Fibroblast of skin of right quadriceps (primary cell): ENCODE measurements at regions not wholly inside any gene's neighbourhood (a gene's known extent, or its start where the extent isn't known, plus 50 kb on each side); places are given as distances from the start of the nearest gene placed in this dataset.
A peak's percentile ranks its signal among the peaks of the same experiment; 100 is the strongest.

Experiments
- DNase-seq: peaks from one replicate; pipeline ENCODE4 v3.0.0-alpha.2; 2013

DNA sequence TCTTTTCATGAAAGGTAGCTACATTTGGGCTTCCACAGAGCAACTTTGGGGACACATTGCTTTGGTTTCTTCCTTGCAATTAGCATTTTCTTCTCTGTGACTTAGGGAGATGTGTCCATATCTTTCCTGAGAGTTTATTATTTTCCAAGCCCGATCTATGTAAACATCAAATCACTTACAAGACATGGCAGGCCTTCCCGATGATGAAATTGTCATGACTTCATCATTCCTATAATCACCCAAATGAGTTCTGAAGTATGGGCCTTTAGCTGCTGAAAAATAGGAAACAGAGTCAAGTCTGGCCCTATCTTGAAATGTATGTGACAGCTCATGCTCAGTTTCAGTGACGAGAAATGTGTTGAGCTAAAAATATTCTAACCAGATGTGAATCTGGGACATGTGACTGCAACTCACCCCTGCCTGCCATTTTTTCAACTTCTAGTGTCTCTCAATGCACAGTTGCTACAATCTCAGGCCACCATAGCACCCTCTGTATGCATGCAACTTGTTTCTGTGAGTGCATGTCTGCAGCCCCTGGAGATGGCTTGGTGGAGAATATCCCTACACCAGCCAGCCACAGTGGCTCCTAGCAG is 199.6 kb upstream of the MAF start:
- no peak for DNase-seq

DNA sequence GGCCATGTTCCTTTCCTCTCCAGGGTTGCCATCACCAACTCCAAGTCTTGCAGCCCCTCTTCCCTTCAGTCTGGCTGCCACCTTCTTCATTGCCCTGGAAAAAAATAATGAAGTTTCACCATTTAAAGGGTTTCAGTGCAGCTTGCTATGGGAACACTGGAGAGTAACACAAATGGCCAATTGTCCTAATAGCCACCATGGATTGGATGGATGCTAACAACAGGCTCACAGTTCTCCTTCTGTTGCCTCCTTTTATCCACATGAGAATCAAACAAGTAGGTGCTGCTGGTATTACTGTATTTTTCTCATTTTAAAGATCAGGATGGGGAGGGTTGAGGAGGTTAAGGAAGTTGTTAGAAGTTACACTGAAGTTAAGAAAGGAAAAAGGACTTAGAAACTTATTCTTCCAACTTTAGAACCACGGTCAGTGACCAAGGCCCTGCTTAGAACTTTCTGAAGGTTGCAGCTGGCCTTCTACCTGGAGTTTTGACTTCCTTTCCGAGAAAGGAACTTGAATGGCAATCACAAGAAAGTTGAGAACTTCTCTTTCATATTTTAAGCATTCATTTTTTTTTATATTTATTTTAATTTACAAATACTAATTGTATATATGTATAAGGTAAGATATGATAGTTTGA is 198.0 kb upstream of the MAF start:
- DNase-seq: no peak

DNA sequence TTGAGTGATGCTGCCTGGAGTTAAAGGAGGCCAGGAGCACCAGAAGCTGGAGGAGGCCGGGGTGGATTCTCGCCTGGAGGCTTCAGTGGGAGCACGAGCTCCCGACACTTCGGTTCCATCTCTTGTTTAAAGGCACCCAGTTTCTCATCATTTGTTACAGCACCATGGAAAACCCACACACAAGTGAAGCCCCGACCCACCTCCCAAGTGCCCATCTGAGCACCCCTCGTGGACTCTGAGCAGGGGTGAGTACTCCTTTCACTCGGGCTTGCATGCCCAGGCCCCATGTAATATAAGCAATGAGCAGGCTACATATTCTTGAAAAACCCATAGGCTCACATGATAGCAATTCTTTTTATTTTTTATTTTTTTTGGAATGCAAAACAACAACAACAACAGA is 196.9 kb upstream of the MAF start:
- DNase-seq: no peak

DNA sequence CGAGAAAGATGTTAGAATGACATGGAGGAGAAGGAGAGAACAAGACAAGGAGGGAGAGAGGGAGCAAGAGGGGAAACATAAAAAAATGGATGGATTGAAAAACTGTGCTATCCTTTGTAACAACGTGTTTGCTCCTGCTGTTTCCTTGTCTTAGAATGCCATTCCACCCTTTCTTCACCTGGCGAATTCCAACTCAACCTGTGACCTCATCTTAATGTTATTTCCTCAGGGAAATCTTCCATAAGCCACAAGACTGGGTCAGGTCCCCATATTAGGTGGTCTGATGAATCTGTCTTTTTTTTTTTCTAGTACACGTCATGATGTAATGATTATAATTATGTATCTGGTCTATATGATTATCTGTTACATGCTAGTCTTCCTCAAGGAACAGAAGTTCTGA is 195.0 kb upstream of the MAF start:
- no peak for DNase-seq

DNA sequence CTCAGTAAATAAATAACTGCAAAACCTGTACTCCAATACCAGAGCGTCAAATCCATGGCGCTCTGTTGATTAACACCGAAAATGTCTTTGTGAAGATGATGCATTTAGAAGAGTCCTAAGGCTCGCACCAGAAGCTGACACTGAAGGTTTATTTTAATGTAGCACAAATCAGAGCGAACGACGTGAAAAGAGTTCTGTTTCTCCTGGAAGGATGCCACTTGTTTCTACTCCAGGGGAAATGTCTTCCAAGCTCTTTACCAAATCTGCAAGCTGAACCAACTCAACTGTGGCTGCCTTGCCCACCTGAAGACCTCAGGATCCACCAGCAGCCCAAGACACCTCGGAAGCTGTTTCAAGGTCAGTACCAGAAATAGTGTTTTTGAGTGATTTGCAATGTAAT is 194.4 kb upstream of the MAF start:
- DNase-seq: no peak

DNA sequence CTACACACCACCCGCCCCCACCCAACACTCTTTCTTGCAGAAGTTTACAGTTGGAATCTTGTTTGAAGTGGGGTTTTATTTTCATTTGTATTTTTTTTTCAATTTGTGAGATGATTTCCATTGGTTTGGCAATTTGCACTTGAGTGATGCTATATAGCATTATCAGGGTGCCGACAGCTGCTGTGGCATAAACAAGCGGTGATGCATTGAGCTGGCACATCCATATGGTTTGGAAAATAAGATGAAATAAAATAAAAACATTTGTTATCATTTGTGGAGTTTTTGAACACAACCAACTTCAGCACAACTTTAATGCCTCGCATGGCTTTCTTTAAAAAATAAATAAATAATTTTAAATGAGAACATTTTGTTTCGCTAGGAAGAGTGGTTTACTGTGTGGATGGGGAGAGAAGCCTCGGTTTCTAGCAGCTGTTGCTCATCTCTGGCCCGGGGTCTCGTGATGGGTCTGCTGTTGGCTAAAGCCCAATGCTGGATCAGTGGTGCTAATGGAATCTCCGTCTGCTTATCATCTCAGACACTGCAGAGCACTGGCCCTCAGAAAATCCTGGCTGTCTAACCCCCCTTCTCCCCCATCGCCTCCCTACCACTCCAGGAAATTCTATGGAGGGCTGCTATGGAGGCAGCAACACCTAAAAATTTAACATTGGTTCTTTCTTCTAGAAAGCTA is 192.3 kb upstream of the MAF start:
- DNase-seq: no peak

DNA sequence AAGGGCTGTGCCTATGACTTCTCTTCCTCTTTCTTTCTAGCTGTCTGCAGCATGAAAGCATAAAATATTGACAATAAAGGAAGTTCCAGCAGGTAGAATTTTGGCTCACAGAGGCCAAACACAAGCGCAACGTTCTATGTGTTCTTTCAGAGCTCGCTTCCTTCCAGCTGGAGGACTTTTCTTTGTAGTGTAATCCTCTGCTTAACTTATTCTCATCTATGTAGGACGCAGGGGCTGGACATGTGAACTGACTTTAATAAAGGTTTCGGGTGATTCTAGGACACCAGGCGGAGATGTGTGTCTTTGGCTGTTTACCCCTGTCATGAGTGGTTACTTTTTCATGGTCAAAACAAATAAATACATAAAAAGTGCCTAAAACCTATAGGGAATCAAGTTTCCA is 191.5 kb upstream of the MAF start:
- no peak for DNase-seq

DNA sequence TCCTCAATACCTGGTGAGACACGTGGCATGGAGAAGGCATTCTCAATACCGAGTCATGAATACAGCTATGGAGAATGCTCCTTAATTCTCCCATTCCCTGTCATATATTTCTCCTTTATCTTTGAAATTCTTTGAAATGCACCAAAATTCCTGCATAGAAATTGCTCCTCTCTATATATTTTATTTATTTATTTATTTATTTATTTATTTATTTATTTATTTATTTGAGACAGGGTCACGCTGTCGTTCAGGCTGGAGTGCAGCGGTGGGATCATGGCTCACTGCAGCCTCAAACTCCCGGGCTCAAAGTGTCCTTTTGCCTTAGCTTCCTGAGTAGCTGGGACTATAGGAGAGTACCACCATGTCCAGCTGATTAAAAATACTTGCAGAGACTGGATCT is 190.3 kb upstream of the MAF start:
- no peak for DNase-seq

DNA sequence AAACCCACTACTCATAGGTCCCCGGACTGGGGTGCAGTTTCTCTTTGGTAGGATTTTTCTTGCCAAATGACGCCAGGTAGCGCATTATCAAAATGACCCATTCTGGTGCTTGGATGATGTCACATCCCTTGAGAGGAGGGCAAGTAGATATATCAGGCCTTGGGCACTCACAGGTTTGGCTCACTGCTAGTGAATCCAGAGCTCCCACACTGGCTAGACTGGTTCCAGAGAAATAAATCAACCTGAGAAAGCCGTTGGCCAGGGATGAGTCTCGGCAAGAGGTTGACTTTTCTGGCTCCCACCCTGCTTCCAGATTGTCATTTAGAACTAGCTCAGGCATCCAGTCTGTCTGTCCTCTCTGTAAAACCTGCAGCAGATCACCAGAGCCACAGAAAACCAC is 188.4 kb upstream of the MAF start:
- DNase-seq: no peak

DNA sequence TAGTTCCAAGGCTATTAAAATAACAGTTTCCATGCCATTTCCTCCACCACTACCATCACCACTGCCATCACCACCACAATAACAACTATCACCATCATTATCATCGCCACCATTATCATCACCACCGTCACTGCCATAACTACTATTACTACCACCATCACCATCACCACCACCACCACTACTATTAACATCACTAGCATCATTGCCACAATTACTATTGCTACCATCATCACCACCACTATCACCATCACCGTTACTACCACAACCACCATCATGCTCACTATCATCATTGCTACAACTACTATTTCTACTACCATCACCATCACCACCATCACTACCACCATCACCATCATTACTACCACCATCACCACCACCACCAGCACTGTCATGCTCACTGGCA is 185.9 kb upstream of the MAF start:
- no peak for DNase-seq

DNA sequence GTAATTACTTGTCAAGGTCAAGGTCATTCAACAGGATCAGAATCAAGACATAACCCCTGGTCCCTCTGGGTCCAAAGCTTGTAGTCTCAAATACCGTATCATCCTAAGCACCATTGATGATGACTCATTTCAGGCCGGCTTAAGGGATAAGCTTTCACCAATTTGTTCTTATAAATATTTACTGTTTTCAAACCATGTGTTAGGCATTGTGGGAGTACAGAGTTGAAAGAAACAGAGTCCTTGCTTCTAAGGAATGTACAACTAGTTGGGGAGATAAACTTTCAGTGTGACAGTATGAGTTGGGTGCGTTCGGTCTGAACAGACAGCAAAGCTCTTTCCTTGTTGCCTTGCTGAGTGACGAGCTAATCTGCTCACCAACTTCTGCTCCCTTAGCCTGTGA is 183.5 kb upstream of the MAF start:
- DNase-seq: no peak

DNA sequence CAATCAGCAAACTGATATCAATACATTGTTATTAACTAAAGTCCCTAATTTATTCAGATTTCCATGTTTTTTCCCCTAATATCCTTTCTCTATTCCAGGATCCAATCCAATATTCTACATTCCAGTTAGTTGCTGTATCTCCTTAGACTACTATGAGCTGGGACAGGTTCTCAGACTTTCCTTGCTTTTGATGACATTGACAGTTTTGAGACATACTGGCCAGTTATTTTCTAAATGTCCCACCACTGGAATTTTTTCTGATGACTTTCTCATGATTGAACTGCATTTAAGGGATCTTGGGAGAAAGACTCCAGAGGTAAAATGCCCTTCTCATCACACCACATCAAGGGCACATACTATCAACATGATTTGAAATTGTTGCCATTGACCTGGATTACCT is 177.1 kb upstream of the MAF start:
- DNase-seq: no peak

DNA sequence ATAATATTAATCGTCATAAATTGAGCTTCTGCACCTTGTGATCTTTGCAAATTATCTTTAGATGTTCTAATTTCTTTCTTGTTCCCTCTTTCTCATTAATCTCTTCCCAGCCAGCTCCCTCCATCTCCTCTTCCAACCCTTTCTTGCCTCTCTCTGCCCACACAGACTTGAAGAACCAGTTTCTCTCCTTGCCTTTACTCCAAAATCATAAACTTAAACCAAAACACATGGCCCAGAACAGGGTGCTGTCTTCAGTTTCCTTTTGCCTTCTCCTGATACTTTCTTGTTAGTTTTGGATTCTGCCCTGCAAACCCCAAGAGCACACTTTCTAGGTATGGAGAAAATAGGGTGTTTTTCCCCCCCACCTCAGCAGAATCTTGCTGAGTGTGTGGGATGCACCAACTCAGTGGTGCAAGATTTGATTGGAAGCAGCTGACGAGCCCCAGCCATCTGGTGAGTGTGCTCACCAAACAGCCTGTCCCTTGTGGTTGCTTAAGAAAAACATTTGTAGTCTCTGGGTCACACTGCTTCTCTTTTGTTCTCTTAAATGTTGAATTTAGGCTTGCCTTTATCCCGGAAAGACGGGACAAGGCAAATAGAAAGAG is 175.8 kb upstream of the MAF start:
- DNase-seq: peak; percentile 55

DNA sequence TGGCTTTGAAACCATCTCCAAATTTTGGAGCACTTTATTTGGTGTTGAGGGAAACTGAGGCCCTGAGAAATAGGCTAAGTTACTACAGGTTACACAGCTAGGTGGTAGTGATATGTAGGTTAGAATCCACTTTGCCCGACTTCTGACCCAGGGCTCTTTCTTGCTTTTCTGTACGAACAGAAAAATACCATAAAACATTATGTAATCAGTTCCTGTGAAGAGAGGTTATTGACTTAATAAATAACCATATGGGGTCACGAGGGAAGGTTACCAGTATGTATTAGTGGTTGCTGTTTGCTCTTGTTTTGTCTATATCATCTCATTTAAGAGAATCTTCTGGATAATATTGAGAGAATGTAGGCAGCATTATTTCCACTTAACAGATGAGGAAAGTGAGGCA is 172.2 kb upstream of the MAF start:
- DNase-seq: no peak

DNA sequence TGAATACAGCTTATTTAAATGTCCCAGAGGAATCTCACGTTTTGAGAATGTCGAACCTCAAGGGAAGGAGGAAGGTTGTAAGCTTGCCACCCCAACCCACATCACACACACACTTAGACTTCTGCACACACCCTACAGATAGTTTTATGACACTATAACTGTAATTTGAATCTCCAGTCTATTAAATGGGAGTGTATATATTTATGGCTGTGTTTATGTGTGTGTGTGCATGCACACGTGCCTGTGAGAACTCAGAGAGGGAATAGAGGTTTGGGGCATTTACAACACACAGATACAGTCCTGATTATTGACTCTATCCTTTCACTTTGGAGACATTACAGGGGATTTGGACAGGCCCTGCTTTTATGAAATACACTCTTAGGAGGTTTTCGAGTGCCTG is 171.5 kb upstream of the MAF start:
- no peak for DNase-seq

DNA sequence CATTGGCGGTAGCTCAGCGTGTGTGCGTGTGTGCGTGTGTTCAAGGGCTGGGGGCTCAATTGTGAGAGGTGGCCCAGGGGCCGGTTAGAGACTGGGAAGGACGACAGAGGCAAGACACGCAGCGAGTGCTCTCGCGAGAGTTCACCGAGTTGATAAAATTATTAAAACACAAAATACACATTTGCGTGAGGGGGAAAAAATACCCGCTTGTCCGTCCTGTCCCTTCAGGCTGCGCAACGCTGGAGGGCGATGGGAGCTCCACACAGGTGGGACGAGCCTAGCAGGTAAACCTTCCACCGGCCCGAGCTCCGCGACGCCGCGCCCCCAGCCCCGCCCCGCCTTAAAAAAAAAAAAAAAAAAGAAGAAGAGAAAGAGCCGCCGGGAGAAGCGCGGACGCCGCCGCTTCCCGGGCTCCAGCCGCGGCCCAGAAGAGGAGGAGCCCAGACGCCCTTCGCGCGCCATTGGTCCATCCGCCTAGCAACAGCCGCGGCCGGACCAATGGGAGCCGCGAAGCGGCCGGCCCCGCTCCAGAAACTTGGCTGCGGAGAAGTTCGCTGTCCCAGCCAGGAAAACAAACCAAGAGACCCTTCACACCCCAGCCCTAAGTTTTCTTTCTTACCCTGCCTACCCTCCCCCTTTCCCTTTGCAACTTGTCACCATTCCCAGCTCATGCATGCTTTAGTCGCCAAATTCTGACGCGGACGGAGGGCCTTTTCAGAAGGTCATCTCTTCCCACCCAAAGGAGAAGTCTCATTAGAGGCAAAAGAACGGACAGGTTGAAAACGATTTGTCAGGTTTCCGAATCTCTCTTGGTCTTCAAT is 169.9 kb upstream of the MAF start:
- peak; percentile 89 for DNase-seq

DNA sequence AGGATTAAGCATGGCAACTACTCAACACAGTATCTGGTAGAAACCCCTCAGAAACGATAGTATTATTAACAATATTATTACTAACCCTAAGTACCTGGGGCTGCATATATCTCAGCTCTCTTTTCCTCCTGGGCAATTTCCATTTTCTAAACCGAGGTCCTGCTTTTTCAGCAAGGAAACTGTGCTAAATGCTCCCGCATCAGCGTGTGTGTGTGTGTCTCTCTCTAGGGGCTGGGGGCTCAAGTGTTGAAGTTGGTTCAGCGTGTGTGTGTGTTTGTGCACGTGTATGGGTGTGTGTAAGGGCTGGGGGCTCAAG is 169.3 kb upstream of the MAF start:
- DNase-seq: no peak

DNA sequence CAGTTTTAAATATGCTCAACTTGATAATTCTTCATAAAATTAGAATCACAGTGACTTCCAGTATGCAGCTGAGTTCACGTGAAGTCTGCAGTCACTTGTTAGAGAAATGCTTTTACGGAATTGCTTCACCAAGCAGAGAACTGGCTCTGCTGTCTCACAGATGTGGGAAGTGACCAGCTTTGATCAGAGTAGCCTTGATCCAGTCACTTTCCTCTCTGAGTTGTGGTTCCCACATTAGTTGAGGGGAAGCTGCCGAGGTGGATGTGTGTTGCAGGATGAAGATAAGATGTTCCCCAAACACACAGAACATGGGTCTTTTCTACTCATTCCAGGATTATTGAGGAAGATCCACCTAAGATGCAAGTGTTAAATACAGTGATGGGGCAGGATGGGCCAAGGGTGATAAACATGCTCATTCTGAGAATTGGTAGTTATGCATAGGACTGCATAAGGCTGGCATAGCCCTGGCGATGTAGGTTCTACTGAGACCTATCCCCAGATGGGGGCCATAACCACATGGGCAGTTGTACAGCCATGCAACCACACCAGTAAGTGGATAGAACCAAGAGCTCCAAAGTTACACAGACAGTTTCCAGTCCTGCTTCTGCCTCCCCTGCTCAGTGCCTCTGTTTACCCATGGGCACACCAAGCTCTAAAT is 168.9 kb upstream of the MAF start:
- DNase-seq: no peak

DNA sequence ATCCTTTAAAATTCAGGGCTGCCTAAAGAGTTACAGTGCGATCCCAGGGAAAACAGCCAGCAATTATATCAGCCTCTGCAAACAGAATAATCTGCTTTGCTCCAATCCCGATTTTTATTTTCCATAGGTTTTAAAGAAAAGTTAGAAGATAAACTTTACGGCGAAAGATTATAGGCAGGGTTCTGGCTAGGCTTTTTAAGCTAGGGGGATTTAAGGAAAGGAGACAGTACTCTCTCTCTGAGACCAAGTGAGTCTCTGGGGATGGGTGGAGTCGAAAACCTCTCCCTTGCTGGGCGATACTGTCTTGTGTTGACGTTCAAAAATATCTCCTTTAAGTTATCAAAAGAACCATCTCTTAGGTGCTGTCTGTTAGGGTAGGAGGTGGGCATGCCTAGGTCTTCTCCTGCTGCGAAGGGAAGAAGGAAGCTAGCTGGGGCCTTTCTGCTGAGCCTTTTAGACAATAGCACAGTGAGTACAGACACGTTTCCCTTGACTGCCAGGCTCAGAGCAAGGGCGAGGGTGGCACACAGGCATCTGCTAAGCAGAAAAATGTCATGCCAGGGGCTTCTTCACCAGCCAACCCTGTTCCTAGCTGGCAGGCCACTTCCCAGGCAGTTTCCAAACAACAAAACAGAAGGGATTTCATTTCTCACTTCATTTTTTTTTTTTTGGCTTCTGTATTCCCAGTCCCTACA is 167.9 kb upstream of the MAF start:
- no peak for DNase-seq

DNA sequence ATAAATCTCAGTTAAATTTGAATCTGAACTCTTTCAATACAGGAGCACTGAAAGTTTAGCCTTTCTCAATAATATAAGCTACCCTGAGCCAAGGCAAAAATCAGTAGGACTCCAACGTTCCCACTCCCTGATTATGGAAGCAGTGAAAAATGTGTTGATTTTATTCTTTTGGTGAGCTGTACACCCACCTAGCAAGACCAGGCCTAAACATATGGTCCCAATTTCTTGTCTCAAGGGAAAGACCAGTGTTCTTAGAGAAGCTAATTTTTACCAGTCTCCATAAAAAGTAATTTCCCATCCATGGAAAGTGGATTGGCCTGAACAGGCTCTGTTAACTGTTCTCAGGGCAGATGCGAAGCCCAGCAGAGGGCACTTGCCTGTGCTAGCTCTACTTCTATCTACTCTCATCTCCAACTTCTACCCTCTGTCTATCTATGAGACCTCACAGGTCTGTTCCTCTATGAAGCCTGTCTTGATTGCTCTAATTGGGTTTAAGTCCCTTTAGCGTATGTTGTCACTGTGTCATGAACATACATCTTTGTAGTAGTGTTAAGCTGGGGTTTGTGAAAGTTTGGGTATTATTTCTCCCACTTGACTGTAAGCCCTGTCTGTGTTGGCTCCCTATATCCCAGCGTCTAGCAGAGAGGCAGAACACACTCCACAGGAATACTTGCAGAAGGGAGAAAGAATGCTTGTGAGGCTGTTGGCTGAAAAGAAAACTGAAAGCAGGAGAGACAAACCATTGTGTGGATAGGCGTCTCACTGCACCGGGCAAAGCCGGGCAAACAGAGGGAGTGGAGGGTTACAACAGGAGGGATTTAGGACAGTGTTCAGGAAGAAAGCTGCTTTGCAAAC is 167.1 kb upstream of the MAF start:
- DNase-seq: peak; percentile 39

DNA sequence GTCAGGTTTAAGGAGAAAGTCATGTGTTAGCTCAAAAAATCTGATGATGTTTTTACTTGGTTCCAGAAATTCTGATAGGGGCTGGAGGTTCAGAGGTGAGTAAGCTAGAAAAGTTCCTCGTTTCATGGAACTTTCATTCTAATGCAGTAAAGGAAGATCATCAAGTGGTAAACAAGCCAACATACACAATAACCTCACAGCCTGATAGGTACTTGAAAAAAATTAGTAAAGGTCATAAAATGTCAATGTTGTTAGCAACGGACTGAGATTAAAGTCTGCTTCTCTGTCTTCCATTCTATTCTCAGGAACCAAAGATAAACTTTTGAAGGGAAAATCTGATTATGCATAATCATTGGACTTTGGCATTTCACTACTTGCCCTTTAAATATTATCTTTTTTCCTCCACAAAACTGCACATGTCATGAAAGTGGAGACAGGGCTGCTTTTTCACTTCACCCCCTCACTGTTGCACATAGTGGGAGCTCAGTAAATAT is 165.4 kb upstream of the MAF start:
- no peak for DNase-seq
